BLaER1 treated with 17β-estradiol and CSF1 and Interleukin-3, amounts not matched to agents 10 nM and 100 nM (cell line): ENCODE measurements at regions not wholly inside any gene's neighbourhood (a gene's known extent, or its start where the extent isn't known, plus 50 kb on each side); places are given as distances from the start of the nearest gene placed in this dataset.

ENCODE experiments used
- H3K27ac ChIP-seq, 11 experiments: shearing (Covaris generic); formaldehyde crosslinking; 2 replicates each; pipeline ENCODE4 v1.8.1; 2022
- H3K27me3 ChIP-seq, 11 experiments: shearing (Covaris generic); formaldehyde crosslinking; 2 replicates each; pipeline ENCODE4 v1.8.1; 2022
- H3K36me3 ChIP-seq, 11 experiments: shearing (Covaris generic); formaldehyde crosslinking; 2 replicates each; pipeline ENCODE4 v1.8.1; 2022
- H3K4me1 ChIP-seq, 10 experiments: shearing (Covaris generic); formaldehyde crosslinking; 2 replicates each; pipeline ENCODE4 v1.8.1; 2022
- H3K4me2 ChIP-seq, 11 experiments: shearing (Covaris generic); formaldehyde crosslinking; 2 replicates each; pipeline ENCODE4 v1.8.1; 2022
- H3K4me3 ChIP-seq, 10 experiments: shearing (Covaris generic); formaldehyde crosslinking; 2 replicates each; pipeline ENCODE4 v1.8.1; 2022
- H3K9ac ChIP-seq, 11 experiments: shearing (Covaris generic); formaldehyde crosslinking; 2 replicates each; pipeline ENCODE4 v1.8.1; 2022
- H3K9me3 ChIP-seq, 11 experiments: shearing (Covaris generic); formaldehyde crosslinking; replicated peaks in 1 of 11; 2 replicates each; pipeline ENCODE4 v1.8.1; 2022
- H4K20me1 ChIP-seq, 11 experiments: shearing (Covaris generic); formaldehyde crosslinking; 2 replicates each; pipeline ENCODE4 v1.8.1; 2022
- Cebpa-rat ChIP-seq, 11 experiments: shearing (Covaris generic); IDR thresholded peaks; 2 replicates each; pipeline ENCODE4 v1.8.1; 2022

GRCh38 chr6:44657206-44657819, 269.8 kb downstream of the CDC5L start:
- Histone ChIP-seq H3K27me3 (peaks cover 0 to 20% (median 16%) of the 10 kb centered on the region in 11 experiments; a peak in 13 of 22 replicates), H3K36me3 (no peaks in the 10 kb centered on the region), H3K4me2 (no peak overlapping the region), H3K9me3 (0 out of 22 replicates have a peak, but pooled peaks cover 0 to 4% (median 0%) of the 10 kb centered on the region in 11 experiments), H3K4me3 (no peak overlapping the region), H4K20me1 (no peaks in the 10 kb centered on the region), H3K9ac (no peak overlapping the region), H3K4me1 (peaks cover 9 to 35% (median 23%) of the 10 kb centered on the region in 10 experiments; a peak in 19 of 20 replicates), H3K27ac (no peak overlapping the region)
- no peak for TF ChIP-seq Cebpa-rat (IDR thresholded peaks at IDR 0.05)

GRCh38 chr6:44658571-44658970, 271.1 kb downstream of the CDC5L start:
- no peaks in the 10 kb centered on the region for H3K36me3 ChIP-seq
- no peak for TF ChIP-seq Cebpa-rat (IDR thresholded peaks at IDR 0.05)
- peaks cover 9 to 33% (median 19%) of the 10 kb centered on the region in 10 experiments; a peak in 19 of 20 replicates for H3K4me1 ChIP-seq
- H3K4me3 ChIP-seq = no peak overlapping the region
- H3K27me3 ChIP-seq = peaks cover 0 to 11% (median 10%) of the 10 kb centered on the region in 11 experiments; a peak in 13 of 22 replicates
- H3K4me2 ChIP-seq = no peak overlapping the region
- no peak overlapping the region for H3K27ac ChIP-seq
- 0 out of 22 replicates have a peak, but pooled peaks cover 0 to 4% (median 0%) of the 10 kb centered on the region in 11 experiments for H3K9me3 ChIP-seq
- no peak overlapping the region for H3K9ac ChIP-seq
- no peaks in the 10 kb centered on the region for H4K20me1 ChIP-seq

- Histone ChIP-seq H3K36me3 (no peaks in the 10 kb centered on the region), H3K4me3 (no peak overlapping the region), H3K27me3 (no peaks in the 10 kb centered on the region), H3K4me1 (peaks cover 5 to 22% (median 7%) of the 10 kb centered on the region in 10 experiments; a peak in 18 of 20 replicates), H3K4me2 (peak overlapping the region in 5 of 11 experiments; percentile 0 to 50 (median 7); a peak in 3 of 22 replicates), H3K9me3 (0 out of 22 replicates have a peak, but pooled peaks cover 0 to 4% (median 0%) of the 10 kb centered on the region in 11 experiments), H4K20me1 (no peaks in the 10 kb centered on the region), H3K9ac (no peak overlapping the region), H3K27ac (no peak overlapping the region)
- no peak for TF ChIP-seq Cebpa-rat (IDR thresholded peaks at IDR 0.05)
These were observed 272.2 kb downstream of the CDC5L start for GRCh38 chr6:44659726-44660125.

GRCh38 chr6:44660561-44661220, 273.2 kb downstream of the CDC5L start:
- Histone ChIP-seq H3K36me3 (no peaks in the 10 kb centered on the region), H3K27ac (no peak overlapping the region), H3K4me3 (no peak overlapping the region), H3K9me3 (0 out of 22 replicates have a peak, but pooled peaks cover 0 to 4% (median 0%) of the 10 kb centered on the region in 11 experiments), H4K20me1 (no peaks in the 10 kb centered on the region), H3K4me2 (no peak overlapping the region), H3K4me1 (peaks cover 0 to 12% (median 0%) of the 10 kb centered on the region in 10 experiments; a peak in 3 of 20 replicates), H3K27me3 (no peaks in the 10 kb centered on the region), H3K9ac (no peak overlapping the region)
- no peak for TF ChIP-seq Cebpa-rat (IDR thresholded peaks at IDR 0.05)

- Histone ChIP-seq H3K9me3 (0 out of 22 replicates have a peak, but pooled peaks cover 0 to 4% (median 0%) of the 10 kb centered on the region in 11 experiments), H3K4me1 (peaks cover 0 to 12% (median 0%) of the 10 kb centered on the region in 10 experiments; a peak in 3 of 20 replicates), H3K27ac (no peak overlapping the region), H3K27me3 (no peaks in the 10 kb centered on the region), H3K4me2 (no peak overlapping the region), H4K20me1 (no peaks in the 10 kb centered on the region), H3K36me3 (no peaks in the 10 kb centered on the region), H3K9ac (no peak overlapping the region), H3K4me3 (no peak overlapping the region)
- no peak for TF ChIP-seq Cebpa-rat (IDR thresholded peaks at IDR 0.05)
These were observed 273.9 kb downstream of the CDC5L start for GRCh38 chr6:44661221-44662008.

- no peak for TF ChIP-seq Cebpa-rat (IDR thresholded peaks at IDR 0.05)
- Histone ChIP-seq H3K4me1 (peaks cover 0 to 12% (median 0%) of the 10 kb centered on the region in 10 experiments; a peak in 3 of 20 replicates), H3K4me2 (no peak overlapping the region), H3K4me3 (no peak overlapping the region), H3K27me3 (no peaks in the 10 kb centered on the region), H3K9ac (no peak overlapping the region), H3K27ac (no peak overlapping the region), H3K36me3 (no peaks in the 10 kb centered on the region), H3K9me3 (0 out of 22 replicates have a peak, but pooled peaks cover 0 to 4% (median 0%) of the 10 kb centered on the region in 11 experiments), H4K20me1 (no peaks in the 10 kb centered on the region)
These were observed 275.1 kb downstream of the CDC5L start for GRCh38 chr6:44662461-44663121.

- Histone ChIP-seq H3K36me3 (no peaks in the 10 kb centered on the region), H3K4me3 (no peak overlapping the region), H3K27ac (no peak overlapping the region), H3K4me2 (no peak overlapping the region), H3K9me3 (no peaks in the 10 kb centered on the region), H3K4me1 (peaks cover 0 to 12% (median 0%) of the 10 kb centered on the region in 10 experiments; a peak in 3 of 20 replicates), H3K27me3 (no peaks in the 10 kb centered on the region), H3K9ac (no peak overlapping the region), H4K20me1 (no peaks in the 10 kb centered on the region)
- no peak for TF ChIP-seq Cebpa-rat (IDR thresholded peaks at IDR 0.05)
These were observed 276.5 kb downstream of the CDC5L start for GRCh38 chr6:44663860-44664634.

- no peaks in the 10 kb centered on the region for H3K9me3 ChIP-seq
- no peak overlapping the region for H3K27ac ChIP-seq
- no peak overlapping the region for H3K4me2 ChIP-seq
- H3K27me3 ChIP-seq = no peaks in the 10 kb centered on the region
- H3K36me3 ChIP-seq = no peaks in the 10 kb centered on the region
- no peak overlapping the region for H3K4me3 ChIP-seq
- no peak for TF ChIP-seq Cebpa-rat (IDR thresholded peaks at IDR 0.05)
- H3K9ac ChIP-seq = no peak overlapping the region
- peaks cover 0 to 5% (median 0%) of the 10 kb centered on the region in 10 experiments; a peak in 3 of 20 replicates for H3K4me1 ChIP-seq
- no peaks in the 10 kb centered on the region for H4K20me1 ChIP-seq
These were observed 277.2 kb downstream of the CDC5L start for GRCh38 chr6:44664716-44665115.
